B cell (primary cell): ENCODE measurements at regions not wholly inside any gene's neighbourhood (a gene's known extent, or its start where the extent isn't known, plus 50 kb on each side); places are given as distances from the start of the nearest gene placed in this dataset.

Source experiments
- ATAC-seq: fragments of 200-7000 bp; cut with Tn5 transposase; one replicate; pipeline ENCODE4 v1.10.0; 2021; ENCODE audit warnings: low read depth, mild to moderate bottlenecking, moderate number of reproducible peaks, moderate library complexity
- CTCF ChIA-PET: fragments of 350-600 bp; sonication (Branson Sonifier 250); formaldehyde crosslinking; loops from one replicate; lab custom pipeline; 2021; ENCODE audit warnings: antibody characterized with exemption, inconsistent platforms; lab: Charles Lee
- POLR2A ChIA-PET: fragments of 350-600 bp; sonication (Branson Sonifier 250); formaldehyde crosslinking; loops from one replicate; lab custom pipeline; 2021; ENCODE audit warnings: antibody characterized with exemption; lab: Charles Lee
- DNase-seq: peaks from one replicate; pipeline ENCODE4 v3.0.0; 2013
- H2AFZ ChIP-seq: 2 replicates; pipeline ENCODE4 v1.6.1; 2012; ENCODE audit warnings: mild to moderate bottlenecking, low read depth, low read length; ENCODE audit not compliant: insufficient read depth, poor library complexity, severe bottlenecking
- H3K27ac ChIP-seq, 2 donors: 1 replicate in 1 of 2; 2 replicates in 1 of 2; pipeline ENCODE4 v1.5.1; 2012 to 2013; ENCODE audit warnings: low read length in 2 of 2, mild to moderate bottlenecking in 2 of 2, moderate library complexity in 1 of 2
- H3K27me3 ChIP-seq, 4 experiments: fragments of 200-600 bp in 1 of 4; sonication (generic) in 1 of 4; replicated peaks in 1 of 4; 1 replicate in 2 of 4; 2 replicates in 2 of 4; pipeline versions ENCODE4 v1.6.1 to v1.7.0; 2013 to 2016; ENCODE audit warnings: low read length in 3 of 4, mild to moderate bottlenecking in 2 of 4, mixed read lengths in 1 of 4, moderate library complexity in 1 of 4; ENCODE audit not compliant: insufficient read depth in 4 of 4, control insufficient read depth in 3 of 4; ENCODE audit errors: control extremely low read depth in 1 of 4
- H3K36me3 ChIP-seq, 2 experiments: replicated peaks in 1 of 2; 1 replicate in 1 of 2; 2 replicates in 1 of 2; pipeline versions ENCODE4 v1.6.1 to v1.7.1; 2013; ENCODE audit warnings: low read length in 1 of 2; ENCODE audit not compliant: insufficient read depth in 2 of 2, control insufficient read depth in 1 of 2; ENCODE audit errors: control extremely low read depth in 1 of 2, extremely low read depth in 1 of 2
- H3K4me1 ChIP-seq, 2 donors: fragments of 200-600 bp in 1 of 2; sonication (generic) in 1 of 2; 1 replicate in 1 of 2; 2 replicates in 1 of 2; pipeline versions ENCODE4 v1.5.1 to v1.6.1; 2013 to 2017; ENCODE audit warnings: low read length in 2 of 2; ENCODE audit not compliant: control insufficient read depth in 2 of 2, insufficient read depth in 2 of 2
- H3K4me2 ChIP-seq: replicated peaks from 2 replicates; pipeline ENCODE3; 2012; ENCODE audit warnings: mild to moderate bottlenecking, low read depth, low read length; ENCODE audit not compliant: poor library complexity, severe bottlenecking
- H3K4me3 ChIP-seq, 5 experiments: fragments of 200-600 bp in 1 of 5; sonication (generic) in 1 of 5; 1 replicate in 3 of 5; 2 replicates in 2 of 5; pipeline versions ENCODE4 v1.5.1 to v1.7.0; 2011 to 2016; ENCODE audit warnings: low read length in 4 of 5, mild to moderate bottlenecking in 4 of 5, low read depth in 2 of 5, control low read depth in 1 of 5, moderate library complexity in 1 of 5; ENCODE audit not compliant: insufficient read depth in 1 of 5; ENCODE audit errors: control extremely low read depth in 1 of 5, extremely low read depth in 1 of 5
- H3K79me2 ChIP-seq: fragments of 200-600 bp; sonication (generic); one replicate; pipeline ENCODE4 v1.6.0; 2016; ENCODE audit warnings: low read length; ENCODE audit not compliant: control insufficient read depth, insufficient read depth
- H3K9ac ChIP-seq: fragments of 200-600 bp; sonication (generic); 2 replicates; pipeline ENCODE4 v1.6.1; 2017; ENCODE audit warnings: mild to moderate bottlenecking, low read length, moderate library complexity
- H3K9me3 ChIP-seq, 3 donors: one replicate each; pipeline versions ENCODE4 v1.6.1 to v1.7.1; 2013; ENCODE audit warnings: low read length in 2 of 3; ENCODE audit not compliant: control insufficient read depth in 2 of 3, insufficient read depth in 1 of 3; ENCODE audit errors: control extremely low read depth in 1 of 3
- H4K20me1 ChIP-seq: 2 replicates; pipeline ENCODE4 v1.6.0; 2012; ENCODE audit warnings: mild to moderate bottlenecking, low read length; ENCODE audit not compliant: insufficient read depth, control insufficient read depth, poor library complexity, severe bottlenecking
- H3K27ac Mint-ChIP-seq: one replicate; pipeline ENCODE4 v1.8.0; 2021; ENCODE audit warnings: mixed read lengths
- H3K27me3 Mint-ChIP-seq: one replicate; pipeline ENCODE4 v1.8.0; 2021; ENCODE audit warnings: mixed read lengths
- H3K4me1 Mint-ChIP-seq: one replicate; pipeline ENCODE4 v1.8.0; 2021; ENCODE audit warnings: mixed read lengths
- H3K4me3 Mint-ChIP-seq: one replicate; pipeline ENCODE4 v1.8.0; 2021; ENCODE audit warnings: mixed read lengths
- H3K9me3 Mint-ChIP-seq: one replicate; pipeline ENCODE4 v1.8.0; 2022; ENCODE audit warnings: mixed read lengths; ENCODE audit not compliant: insufficient read depth
- CTCF ChIP-seq: fragments of 200-600 bp; IDR thresholded peaks from one replicate; pipeline ENCODE4 v1.8.0; 2022; ENCODE audit warnings: antibody characterized with exemption, mild to moderate bottlenecking
- EZH2 ChIP-seq: IDR thresholded peaks from 2 replicates; pipeline ENCODE4 v1.6.1; 2012; ENCODE audit warnings: borderline replicate concordance, low read depth, mild to moderate bottlenecking, moderate library complexity, low read length; ENCODE audit not compliant: insufficient read depth, poor library complexity, severe bottlenecking
- WGBS: methylation state at CpG from one replicate; pipeline ENCODE4 v1.1.5; 2013; ENCODE audit warnings: missing lambda C conversion rate; ENCODE audit not compliant: insufficient coverage; 5-methylcytosine and 5-hydroxymethylcytosine counted together
- intact Hi-C: fragments of 100-400 bp; cut with micrococcal nuclease; formaldehyde crosslinking; loops from one replicate; pipeline ENCODE4 v1.10.0; 2022

GRCh38 chr14:98022541-98023520, 1225.6 kb downstream of the VRK1 start:
- intact Hi-C loops = no loop called here

More at GRCh38 chr14:98022541-98023520, 1225.6 kb downstream of the VRK1 start:
- Histone ChIP-seq H4K20me1 (no peaks in the 10 kb centered on the region), H3K4me2 (no peak overlapping the region), H3K27me3 (no peaks in the 10 kb centered on the region), H3K9ac (no peak overlapping the region), H3K4me3 (no peak overlapping the region), H3K9me3 (peaks cover 0 to 7% (median 3%) of the 10 kb centered on the region in 3 donors), H3K36me3 (no peaks in the 10 kb centered on the region), H2AFZ (no peak overlapping the region), H3K4me1 (no peaks in the 10 kb centered on the region), H3K79me2 (no peaks in the 10 kb centered on the region), H3K27ac (no peak overlapping the region)
- no peak for ATAC-seq
- CTCF ChIA-PET = no interaction called here
- Mint-ChIP-seq H3K9me3 (peaks cover 6% of the 10 kb centered on the region), H3K4me3 (no peak overlapping the region), H3K4me1 (no peaks in the 10 kb centered on the region), H3K27me3 (no peaks in the 10 kb centered on the region), H3K27ac (no peak overlapping the region)
- DNase-seq = no peak
- POLR2A ChIA-PET = no interaction called here
- TF ChIP-seq CTCF = no peak
- no peak for TF ChIP-seq EZH2
- 69% methylated on average over 5 of the region's 11 CpGs for WGBS
